ENCODE measurements at regions not wholly inside any gene's neighbourhood (a gene's known extent, or its start where the extent isn't known, plus 50 kb on each side); places are given as distances from the start of the nearest gene placed in this dataset.

GRCh38 chr4:161329852-161330251, 833.9 kb downstream of the FSTL5 start:
- DNase-seq (ENCODE audit: low spot score) = no peak
- Histone ChIP-seq H3K9me3 (ENCODE audit: severe bottlenecking) (no peaks in the 10 kb centered on the region), H3K27me3 (ENCODE audit: insufficient read depth, poor library complexity, severe bottlenecking) (no peaks in the 10 kb centered on the region), H3K27ac (ENCODE audit: poor library complexity, severe bottlenecking) (no peak overlapping the region), H3K4me3 (ENCODE audit: severe bottlenecking) (no peak overlapping the region), H3K36me3 (ENCODE audit: low read depth) (no peaks in the 10 kb centered on the region), H3K4me1 (ENCODE audit: insufficient read depth, poor library complexity, severe bottlenecking) (no peaks in the 10 kb centered on the region)
- ATAC-seq (ENCODE audit: low read depth) = no peak
- TF ChIP-seq CTCF (IDR thresholded peaks at IDR 0.05; ENCODE audit: poor library complexity, severe bottlenecking) = no peak

- H3K4me1 ChIP-seq (ENCODE audit: insufficient read depth, poor library complexity, severe bottlenecking) = no peaks in the 10 kb centered on the region
- DNase-seq (ENCODE audit: low spot score) = no peak
- no peaks in the 10 kb centered on the region for H3K27me3 ChIP-seq (ENCODE audit: insufficient read depth, poor library complexity, severe bottlenecking)
- no peaks in the 10 kb centered on the region for H3K9me3 ChIP-seq (ENCODE audit: severe bottlenecking)
- H3K36me3 ChIP-seq (ENCODE audit: low read depth) = no peaks in the 10 kb centered on the region
- no peak for TF ChIP-seq CTCF (IDR thresholded peaks at IDR 0.05; ENCODE audit: poor library complexity, severe bottlenecking)
- no peak for ATAC-seq (ENCODE audit: low read depth)
- H3K4me3 ChIP-seq (ENCODE audit: severe bottlenecking) = no peak overlapping the region
- H3K27ac ChIP-seq (ENCODE audit: poor library complexity, severe bottlenecking) = no peak overlapping the region
These were observed 842.1 kb downstream of the FSTL5 start for GRCh38 chr4:161321706-161322105.

GRCh38 chr4:161320377-161320776, 843.4 kb downstream of the FSTL5 start:
- Histone ChIP-seq H3K27me3 (ENCODE audit: insufficient read depth, poor library complexity, severe bottlenecking) (no peaks in the 10 kb centered on the region), H3K4me3 (ENCODE audit: severe bottlenecking) (no peak overlapping the region), H3K36me3 (ENCODE audit: low read depth) (no peaks in the 10 kb centered on the region), H3K27ac (ENCODE audit: poor library complexity, severe bottlenecking) (no peak overlapping the region), H3K9me3 (ENCODE audit: severe bottlenecking) (no peaks in the 10 kb centered on the region), H3K4me1 (ENCODE audit: insufficient read depth, poor library complexity, severe bottlenecking) (no peaks in the 10 kb centered on the region)
- TF ChIP-seq CTCF (IDR thresholded peaks at IDR 0.05; ENCODE audit: poor library complexity, severe bottlenecking) = peak; percentile 64
- ATAC-seq (ENCODE audit: low read depth) = no peak; the same call in 2 of the 3 replicates
- DNase-seq (ENCODE audit: low spot score) = no peak

GRCh38 chr4:161317000-161317399, 846.8 kb downstream of the FSTL5 start:
- Histone ChIP-seq H3K36me3 (ENCODE audit: low read depth) (no peaks in the 10 kb centered on the region), H3K4me1 (ENCODE audit: insufficient read depth, poor library complexity, severe bottlenecking) (no peaks in the 10 kb centered on the region), H3K4me3 (ENCODE audit: severe bottlenecking) (no peak overlapping the region), H3K27me3 (ENCODE audit: insufficient read depth, poor library complexity, severe bottlenecking) (no peaks in the 10 kb centered on the region), H3K9me3 (ENCODE audit: severe bottlenecking) (no peaks in the 10 kb centered on the region), H3K27ac (ENCODE audit: poor library complexity, severe bottlenecking) (no peak overlapping the region)
- no peak for TF ChIP-seq CTCF (IDR thresholded peaks at IDR 0.05; ENCODE audit: poor library complexity, severe bottlenecking)
- no peak for DNase-seq (ENCODE audit: low spot score)
- ATAC-seq (ENCODE audit: low read depth) = no peak

GRCh38 chr4:161314371-161314770, 849.4 kb downstream of the FSTL5 start:
- no peaks in the 10 kb centered on the region for H3K27me3 ChIP-seq (ENCODE audit: insufficient read depth, poor library complexity, severe bottlenecking)
- no peak overlapping the region for H3K4me3 ChIP-seq (ENCODE audit: severe bottlenecking)
- TF ChIP-seq CTCF (IDR thresholded peaks at IDR 0.05; ENCODE audit: poor library complexity, severe bottlenecking) = no peak
- no peak for ATAC-seq (ENCODE audit: low read depth)
- DNase-seq (ENCODE audit: low spot score) = no peak
- H3K9me3 ChIP-seq (ENCODE audit: severe bottlenecking) = no peaks in the 10 kb centered on the region
- H3K27ac ChIP-seq (ENCODE audit: poor library complexity, severe bottlenecking) = no peak overlapping the region
- no peaks in the 10 kb centered on the region for H3K36me3 ChIP-seq (ENCODE audit: low read depth)
- H3K4me1 ChIP-seq (ENCODE audit: insufficient read depth, poor library complexity, severe bottlenecking) = no peaks in the 10 kb centered on the region

All from RWPE2 (cell line).